ENCODE measurements at regions not wholly inside any gene's neighbourhood (a gene's known extent, or its start where the extent isn't known, plus 50 kb on each side); places are given as distances from the start of the nearest gene placed in this dataset.

GRCh38 chr12:100724071-100724470 is 70.5 kb upstream of the ANO4 start:
- WGBS (ENCODE audit: insufficient coverage), result 100% methylated on average over 1 of the region's 3 CpGs

DNA sequence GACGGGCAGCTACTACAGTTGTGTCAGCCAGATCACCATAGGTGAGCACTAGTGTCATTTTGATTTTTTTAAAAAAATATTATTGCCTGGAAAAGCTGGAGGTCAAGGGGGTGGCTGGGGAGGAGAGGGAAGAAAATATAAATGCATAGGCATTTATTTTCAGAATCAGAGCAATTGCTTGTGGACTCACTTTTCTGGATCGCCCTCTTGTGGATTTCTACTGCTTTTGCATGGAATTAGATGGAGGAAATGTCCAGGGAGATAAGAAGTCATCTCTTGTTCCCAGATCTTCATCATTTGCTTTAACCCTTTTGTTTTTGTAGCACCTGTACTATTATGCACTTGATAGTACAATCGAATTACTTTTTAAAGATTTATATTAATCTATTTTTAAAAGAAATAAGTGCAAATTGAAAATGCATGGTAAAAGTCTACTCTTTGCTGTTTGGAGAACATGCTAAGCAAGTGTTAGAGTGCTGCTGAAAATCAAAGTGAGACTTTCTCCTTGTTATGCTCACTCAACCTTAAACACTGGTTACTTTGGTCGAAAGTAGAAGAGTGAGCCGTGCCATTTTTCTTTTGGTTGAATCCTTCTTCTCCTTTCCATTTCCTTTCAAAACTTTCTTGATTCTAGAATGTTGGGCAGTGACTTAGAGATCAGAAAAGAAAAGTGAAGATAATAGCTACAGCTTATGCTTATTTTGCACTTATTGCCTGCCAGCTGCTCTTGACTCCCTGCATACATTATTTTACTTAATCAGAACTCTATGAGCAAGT is 60.6 kb upstream of the ANO4 start:
- no peak overlapping the region for H3K4me3 Mint-ChIP-seq
- no peaks in the 10 kb centered on the region for H3K9me3 ChIP-seq (replicated peaks in 1 of 2; ENCODE audit: control insufficient read depth in 1 of 2, insufficient read depth in 1 of 2, low read length in 2 of 2)
- H3K27ac Mint-ChIP-seq, result no peak overlapping the region
- H3K9me3 Mint-ChIP-seq, result no peaks in the 10 kb centered on the region
- no peak overlapping the region for H3K9ac ChIP-seq (ENCODE audit: insufficient read depth, low read length, poor library complexity, severe bottlenecking)
- peaks cover 5 to 6% of the 10 kb centered on the region in 2 donors for H3K27me3 ChIP-seq (ENCODE audit: control insufficient read depth in 2 of 2, insufficient read depth in 2 of 2, low read length in 2 of 2)
- no peak overlapping the region for H3K4me2 ChIP-seq (replicated peaks; ENCODE audit: extremely low read depth, low read length, poor library complexity, severe bottlenecking)
- DNase-seq, result no peak
- no peak overlapping the region for H3K27ac ChIP-seq (ENCODE audit: low read depth in 1 of 2, low read length in 2 of 2)
- no peaks in the 10 kb centered on the region for H3K79me2 ChIP-seq (ENCODE audit: insufficient read depth, low read length)
- no peak overlapping the region for H2AFZ ChIP-seq (ENCODE audit: insufficient read depth, low read depth, low read length, poor library complexity, severe bottlenecking)
- H3K4me1 Mint-ChIP-seq, result no peaks in the 10 kb centered on the region
- H4K20me1 ChIP-seq (ENCODE audit: insufficient read depth, low read length), result no peaks in the 10 kb centered on the region
- no peaks in the 10 kb centered on the region for H3K36me3 ChIP-seq (replicated peaks in 1 of 2; ENCODE audit: control insufficient read depth in 1 of 2, insufficient read depth in 2 of 2, low read length in 2 of 2)
- WGBS (ENCODE audit: insufficient coverage), result 100% methylated on average over 1 of the region's 5 CpGs
- no peaks in the 10 kb centered on the region for H3K36me3 Mint-ChIP-seq
- no peaks in the 10 kb centered on the region for H3K4me1 ChIP-seq (ENCODE audit: control insufficient read depth in 1 of 2, insufficient read depth in 2 of 2, low read length in 2 of 2)
- H3K4me3 ChIP-seq (replicated peaks in 1 of 3; ENCODE audit: low read depth in 2 of 3, low read length in 3 of 3), result no peak overlapping the region
- intact Hi-C loops (cut with micrococcal nuclease), result no loop called here
- TF ChIP-seq, protein P1, sequence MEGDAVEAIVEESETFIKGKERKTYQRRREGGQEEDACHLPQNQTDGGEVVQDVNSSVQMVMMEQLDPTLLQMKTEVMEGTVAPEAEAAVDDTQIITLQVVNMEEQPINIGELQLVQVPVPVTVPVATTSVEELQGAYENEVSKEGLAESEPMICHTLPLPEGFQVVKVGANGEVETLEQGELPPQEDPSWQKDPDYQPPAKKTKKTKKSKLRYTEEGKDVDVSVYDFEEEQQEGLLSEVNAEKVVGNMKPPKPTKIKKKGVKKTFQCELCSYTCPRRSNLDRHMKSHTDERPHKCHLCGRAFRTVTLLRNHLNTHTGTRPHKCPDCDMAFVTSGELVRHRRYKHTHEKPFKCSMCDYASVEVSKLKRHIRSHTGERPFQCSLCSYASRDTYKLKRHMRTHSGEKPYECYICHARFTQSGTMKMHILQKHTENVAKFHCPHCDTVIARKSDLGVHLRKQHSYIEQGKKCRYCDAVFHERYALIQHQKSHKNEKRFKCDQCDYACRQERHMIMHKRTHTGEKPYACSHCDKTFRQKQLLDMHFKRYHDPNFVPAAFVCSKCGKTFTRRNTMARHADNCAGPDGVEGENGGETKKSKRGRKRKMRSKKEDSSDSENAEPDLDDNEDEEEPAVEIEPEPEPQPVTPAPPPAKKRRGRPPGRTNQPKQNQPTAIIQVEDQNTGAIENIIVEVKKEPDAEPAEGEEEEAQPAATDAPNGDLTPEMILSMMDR (IDR thresholded peaks at IDR 0.05), result peak; percentile 42
- H3K27me3 Mint-ChIP-seq (ENCODE audit: low read depth in 3 of 3), result peaks cover 0 to 22% (median 13%) of the 10 kb centered on the region in 3 donors

More at GRCh38 chr12:100724071-100724470, 70.5 kb upstream of the ANO4 start:
- Mint-ChIP-seq H3K4me3 (no peak overlapping the region), H3K4me1 (no peaks in the 10 kb centered on the region), H3K27me3 (ENCODE audit: low read depth in 3 of 3) (peaks cover 27 to 36% (median 33%) of the 10 kb centered on the region in 3 donors), H3K36me3 (no peaks in the 10 kb centered on the region), H3K9me3 (peaks cover 0 to 1% (median 0%) of the 10 kb centered on the region in 7 donors), H3K27ac (no peak overlapping the region)
- Histone ChIP-seq H4K20me1 (ENCODE audit: insufficient read depth, low read length) (no peaks in the 10 kb centered on the region), H3K27me3 (ENCODE audit: control insufficient read depth in 2 of 2, insufficient read depth in 2 of 2, low read length in 2 of 2) (peaks cover 11 to 35% of the 10 kb centered on the region in 2 donors), H3K4me3 (replicated peaks in 1 of 3; ENCODE audit: low read depth in 2 of 3, low read length in 3 of 3) (no peak overlapping the region), H3K9me3 (replicated peaks in 1 of 2; ENCODE audit: control insufficient read depth in 1 of 2, insufficient read depth in 1 of 2, low read length in 2 of 2) (no peaks in the 10 kb centered on the region), H3K4me2 (replicated peaks; ENCODE audit: extremely low read depth, low read length, poor library complexity, severe bottlenecking) (no peak overlapping the region), H3K27ac (ENCODE audit: low read depth in 1 of 2, low read length in 2 of 2) (no peak overlapping the region), H3K4me1 (ENCODE audit: control insufficient read depth in 1 of 2, insufficient read depth in 2 of 2, low read length in 2 of 2) (no peaks in the 10 kb centered on the region), H3K9ac (ENCODE audit: insufficient read depth, low read length, poor library complexity, severe bottlenecking) (no peak overlapping the region), H2AFZ (ENCODE audit: insufficient read depth, low read depth, low read length, poor library complexity, severe bottlenecking) (no peak overlapping the region), H3K36me3 (replicated peaks in 1 of 2; ENCODE audit: control insufficient read depth in 1 of 2, insufficient read depth in 2 of 2, low read length in 2 of 2) (no peaks in the 10 kb centered on the region), H3K79me2 (ENCODE audit: insufficient read depth, low read length) (no peaks in the 10 kb centered on the region)
- intact Hi-C loops (cut with micrococcal nuclease), result no loop called here
- no peak for DNase-seq
- TF ChIP-seq, protein P1 (IDR thresholded peaks at IDR 0.05), result no peak
